Ishikawa (cell line): ENCODE measurements at regions not wholly inside any gene's neighbourhood (a gene's known extent, or its start where the extent isn't known, plus 50 kb on each side); places are given as distances from the start of the nearest gene placed in this dataset.

ENCODE experiments used
- CEBPB ChIP-seq: IDR thresholded peaks from 2 replicates; pipeline ENCODE4 v1.6.1; 2012
- EGR1 ChIP-seq: IDR thresholded peaks from 2 replicates; pipeline ENCODE4 v1.6.1; 2012
- EP300 ChIP-seq: IDR thresholded peaks from 2 replicates; pipeline ENCODE4 v1.6.1; 2012; ENCODE audit warnings: borderline replicate concordance
- FOXM1 ChIP-seq: IDR thresholded peaks from 2 replicates; pipeline ENCODE4 v1.6.1; 2012; ENCODE audit warnings: low read depth, borderline replicate concordance
- RAD21 ChIP-seq: IDR thresholded peaks from 2 replicates; pipeline ENCODE4 v1.6.1; 2012; ENCODE audit warnings: low read depth
- TAF1 ChIP-seq: IDR thresholded peaks from 2 replicates; pipeline ENCODE4 v1.6.1; 2012; ENCODE audit warnings: low read depth, mild to moderate bottlenecking
- TEAD4 ChIP-seq: IDR thresholded peaks from 2 replicates; pipeline ENCODE4 v1.6.1; 2012
- YY1 ChIP-seq: IDR thresholded peaks from 2 replicates; pipeline ENCODE4 v1.6.1; 2012; ENCODE audit warnings: low read depth
- ZBTB7A ChIP-seq: IDR thresholded peaks from 2 replicates; pipeline ENCODE4 v1.6.1; 2012; ENCODE audit warnings: low read depth
- TF ChIP-seq, protein P1 (sequence below): IDR thresholded peaks from 2 replicates; pipeline ENCODE4 v1.6.1; 2012
- TF ChIP-seq, protein P2 (sequence below): IDR thresholded peaks from 2 replicates; pipeline ENCODE4 v1.6.1; 2012; ENCODE audit warnings: low read depth, mild to moderate bottlenecking
- TF ChIP-seq, protein P3 (sequence below): IDR thresholded peaks from 2 replicates; pipeline ENCODE4 v1.6.1; 2012

DNA sequence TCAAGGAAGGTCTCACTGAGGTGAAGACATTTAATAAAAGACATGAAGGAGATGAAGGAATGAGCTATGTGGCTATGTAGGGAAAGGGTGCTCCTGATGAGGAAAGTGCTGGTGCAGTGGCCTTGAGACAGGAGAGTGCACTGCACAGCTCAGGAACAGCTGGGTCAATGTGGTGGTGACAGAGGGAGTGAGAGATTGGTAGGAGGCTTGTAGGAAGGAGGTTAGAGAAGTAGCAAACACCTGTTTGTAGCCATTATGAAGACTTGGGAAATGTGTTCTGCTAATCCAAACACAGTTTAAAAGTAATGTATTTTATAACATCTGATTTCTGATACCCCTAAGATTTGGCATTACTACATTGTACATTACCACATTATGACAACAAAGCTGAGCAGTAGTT is 115.1 kb upstream of the MTAP start:
- TF ChIP-seq ZBTB7A: no peak
- TF ChIP-seq, protein P1, sequence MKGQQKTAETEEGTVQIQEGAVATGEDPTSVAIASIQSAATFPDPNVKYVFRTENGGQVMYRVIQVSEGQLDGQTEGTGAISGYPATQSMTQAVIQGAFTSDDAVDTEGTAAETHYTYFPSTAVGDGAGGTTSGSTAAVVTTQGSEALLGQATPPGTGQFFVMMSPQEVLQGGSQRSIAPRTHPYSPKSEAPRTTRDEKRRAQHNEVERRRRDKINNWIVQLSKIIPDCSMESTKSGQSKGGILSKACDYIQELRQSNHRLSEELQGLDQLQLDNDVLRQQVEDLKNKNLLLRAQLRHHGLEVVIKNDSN: no peak
- TF ChIP-seq CEBPB: no peak
- TF ChIP-seq TEAD4: no peak
- no peak for TF ChIP-seq RAD21
- TF ChIP-seq YY1: no peak
- TF ChIP-seq EP300: no peak
- TF ChIP-seq, protein P2, sequence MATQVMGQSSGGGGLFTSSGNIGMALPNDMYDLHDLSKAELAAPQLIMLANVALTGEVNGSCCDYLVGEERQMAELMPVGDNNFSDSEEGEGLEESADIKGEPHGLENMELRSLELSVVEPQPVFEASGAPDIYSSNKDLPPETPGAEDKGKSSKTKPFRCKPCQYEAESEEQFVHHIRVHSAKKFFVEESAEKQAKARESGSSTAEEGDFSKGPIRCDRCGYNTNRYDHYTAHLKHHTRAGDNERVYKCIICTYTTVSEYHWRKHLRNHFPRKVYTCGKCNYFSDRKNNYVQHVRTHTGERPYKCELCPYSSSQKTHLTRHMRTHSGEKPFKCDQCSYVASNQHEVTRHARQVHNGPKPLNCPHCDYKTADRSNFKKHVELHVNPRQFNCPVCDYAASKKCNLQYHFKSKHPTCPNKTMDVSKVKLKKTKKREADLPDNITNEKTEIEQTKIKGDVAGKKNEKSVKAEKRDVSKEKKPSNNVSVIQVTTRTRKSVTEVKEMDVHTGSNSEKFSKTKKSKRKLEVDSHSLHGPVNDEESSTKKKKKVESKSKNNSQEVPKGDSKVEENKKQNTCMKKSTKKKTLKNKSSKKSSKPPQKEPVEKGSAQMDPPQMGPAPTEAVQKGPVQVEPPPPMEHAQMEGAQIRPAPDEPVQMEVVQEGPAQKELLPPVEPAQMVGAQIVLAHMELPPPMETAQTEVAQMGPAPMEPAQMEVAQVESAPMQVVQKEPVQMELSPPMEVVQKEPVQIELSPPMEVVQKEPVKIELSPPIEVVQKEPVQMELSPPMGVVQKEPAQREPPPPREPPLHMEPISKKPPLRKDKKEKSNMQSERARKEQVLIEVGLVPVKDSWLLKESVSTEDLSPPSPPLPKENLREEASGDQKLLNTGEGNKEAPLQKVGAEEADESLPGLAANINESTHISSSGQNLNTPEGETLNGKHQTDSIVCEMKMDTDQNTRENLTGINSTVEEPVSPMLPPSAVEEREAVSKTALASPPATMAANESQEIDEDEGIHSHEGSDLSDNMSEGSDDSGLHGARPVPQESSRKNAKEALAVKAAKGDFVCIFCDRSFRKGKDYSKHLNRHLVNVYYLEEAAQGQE: no peak
- TF ChIP-seq TAF1: no peak
- TF ChIP-seq, protein P3, sequence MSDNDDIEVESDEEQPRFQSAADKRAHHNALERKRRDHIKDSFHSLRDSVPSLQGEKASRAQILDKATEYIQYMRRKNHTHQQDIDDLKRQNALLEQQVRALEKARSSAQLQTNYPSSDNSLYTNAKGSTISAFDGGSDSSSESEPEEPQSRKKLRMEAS: no peak
- TF ChIP-seq EGR1: no peak
- TF ChIP-seq FOXM1: no peak
